MM.1S (cell line): ENCODE measurements at regions not wholly inside any gene's neighbourhood (a gene's known extent, or its start where the extent isn't known, plus 50 kb on each side); places are given as distances from the start of the nearest gene placed in this dataset.

ENCODE experiments used
- CTCF ChIP-seq: fragments of 300-600 bp; sonication (generic); IDR thresholded peaks from 2 replicates; pipeline ENCODE4 v1.5.1; 2016; ENCODE audit warnings: antibody characterized with exemption, low read length, mixed read lengths
- EZH2phosphoT487 ChIP-seq: fragments of 300-600 bp; sonication (generic); IDR thresholded peaks from 2 replicates; pipeline ENCODE4 v1.6.1; 2018; ENCODE audit warnings: antibody characterized with exemption, low read length

GRCh38 chr1:29779146-29779545 is 542.8 kb downstream of the PTPRU start:
- TF ChIP-seq CTCF (no peak), EZH2phosphoT487 (no peak)
